NCI-H69 (cell line): ENCODE measurements at regions not wholly inside any gene's neighbourhood (a gene's known extent, or its start where the extent isn't known, plus 50 kb on each side); places are given as distances from the start of the nearest gene placed in this dataset.
"Not testable (repeated sequence)": the region's sequence is repeated elsewhere in the genome, so short reads cannot be mapped to it uniquely, and the experiment has no call there.

ENCODE experiments used
- DNase-seq: peaks from one replicate; lab custom pipeline; 2025; lab: John Stamatoyannopoulos, UW

- DNase-seq, result no peak
Observed at GRCh38 chrX:52261125-52261462, 76.4 kb downstream of the MAGED4 start.

GRCh38 chrX:52261463-52262194 lies 76.9 kb downstream of the MAGED4 start:
- DNase-seq, result peak; percentile 88

GRCh38 chrX:52262195-52262546 lies 77.5 kb downstream of the MAGED4 start:
- peak; percentile 2 for DNase-seq

GRCh38 chrX:52263417-52263816 lies 78.7 kb downstream of the MAGED4 start:
- no peak for DNase-seq

GRCh38 chrX:52265713-52266112 lies 81.0 kb downstream of the MAGED4 start:
- no peak for DNase-seq

- not testable (repeated sequence) for DNase-seq
Observed at GRCh38 chrX:52268502-52268901, 83.8 kb downstream of the MAGED4 start.

- no peak for DNase-seq
Observed at GRCh38 chrX:52270453-52271116, 85.9 kb downstream of the MAGED4 start.

- peak; percentile 0 for DNase-seq
Observed at GRCh38 chrX:52271206-52271605, 86.5 kb downstream of the MAGED4 start.

GRCh38 chrX:52277666-52278065 lies 91.2 kb upstream of the XAGE2 start:
- DNase-seq, result no peak

- no peak for DNase-seq
Observed at GRCh38 chrX:52280812-52281211, 88.0 kb upstream of the XAGE2 start.

- DNase-seq, result no peak
Observed at GRCh38 chrX:52284865-52285264, 84.0 kb upstream of the XAGE2 start.

GRCh38 chrX:52298968-52299367 lies 69.9 kb upstream of the XAGE2 start:
- DNase-seq, result not testable (repeated sequence)

GRCh38 chrX:52308532-52308931 lies 60.3 kb upstream of the XAGE2 start:
- DNase-seq, result not testable (repeated sequence)
